ENCODE measurements at regions not wholly inside any gene's neighbourhood (a gene's known extent, or its start where the extent isn't known, plus 50 kb on each side); places are given as distances from the start of the nearest gene placed in this dataset.

GRCh38 chr13:111548805-111549204 lies 228.4 kb downstream of the TEX29 start:
- Histone ChIP-seq H3K27ac (no peak overlapping the region), H3K9me3 (peaks cover 0 to 19% (median 10%) of the 10 kb centered on the region in 8 donors), H3K4me1 (no peaks in the 10 kb centered on the region), H3K36me3 (no peaks in the 10 kb centered on the region), H3K27me3 (replicated peaks in 1 of 7) (no peaks in the 10 kb centered on the region), H3K4me3 (no peak overlapping the region)
- WGBS, 5 donors, result 80 to 90% (median 88%) methylated on average over 10 of the region's 10 CpGs
- intact Hi-C loops (cut with DNase I; ENCODE audit: low total_unique reads), result no loop called here
- DNase-seq, result no peak
- TF ChIP-seq POLR2A (IDR thresholded peaks at IDR 0.05), result no peak
- TF ChIP-seq POLR2AphosphoS5 (IDR thresholded peaks at IDR 0.05), result no peak
- no peak for TF ChIP-seq CTCF (IDR thresholded peaks at IDR 0.05 in 8 of 11, conservative IDR thresholded peaks at IDR 0.05 in 3 of 11)

GRCh38 chr13:111549464-111549863 lies 229.0 kb downstream of the TEX29 start:
- Histone ChIP-seq H3K4me1 (no peaks in the 10 kb centered on the region), H3K27me3 (replicated peaks in 1 of 7) (no peaks in the 10 kb centered on the region), H3K9me3 (peaks cover 0 to 19% (median 10%) of the 10 kb centered on the region in 8 donors), H3K27ac (no peak overlapping the region), H3K36me3 (no peaks in the 10 kb centered on the region), H3K4me3 (no peak overlapping the region)
- whole genome bisulfite sequencing, 5 donors, result 34 to 44% (median 36%) methylated on average over 2 of the region's 2 CpGs
- intact Hi-C loops (cut with DNase I; ENCODE audit: low total_unique reads), result no loop called here
- TF ChIP-seq CTCF (IDR thresholded peaks at IDR 0.05 in 8 of 11, conservative IDR thresholded peaks at IDR 0.05 in 3 of 11) (no peak), POLR2A (IDR thresholded peaks at IDR 0.05) (no peak), POLR2AphosphoS5 (IDR thresholded peaks at IDR 0.05) (no peak)
- no peak for DNase-seq

GRCh38 chr13:111550062-111550461 lies 229.6 kb downstream of the TEX29 start:
- H3K27ac ChIP-seq, result no peak overlapping the region
- no peaks in the 10 kb centered on the region for H3K4me1 ChIP-seq
- intact Hi-C loops (cut with DNase I; ENCODE audit: low total_unique reads), result no loop called here
- H3K9me3 ChIP-seq, result peaks cover 0 to 14% (median 9%) of the 10 kb centered on the region in 8 donors
- TF ChIP-seq POLR2AphosphoS5 (IDR thresholded peaks at IDR 0.05) (no peak), CTCF (IDR thresholded peaks at IDR 0.05 in 8 of 11, conservative IDR thresholded peaks at IDR 0.05 in 3 of 11) (no peak), POLR2A (IDR thresholded peaks at IDR 0.05) (no peak)
- no peaks in the 10 kb centered on the region for H3K36me3 ChIP-seq
- no peak for DNase-seq
- no peak overlapping the region for H3K4me3 ChIP-seq
- H3K27me3 ChIP-seq (replicated peaks in 1 of 7), result peaks cover 0 to 5% (median 0%) of the 10 kb centered on the region in 7 donors

GRCh38 chr13:111551204-111551820 lies 230.9 kb downstream of the TEX29 start:
- no peaks in the 10 kb centered on the region for H3K4me1 ChIP-seq
- H3K36me3 ChIP-seq, result no peaks in the 10 kb centered on the region
- intact Hi-C loops (cut with DNase I; ENCODE audit: low total_unique reads), result no loop called here
- no peak for DNase-seq
- WGBS, 5 donors, result 79 to 91% (median 84%) methylated on average over 5 of the region's 5 CpGs
- H3K4me3 ChIP-seq, result no peak overlapping the region
- peaks cover 0 to 7% (median 2%) of the 10 kb centered on the region in 8 donors for H3K9me3 ChIP-seq
- H3K27me3 ChIP-seq (replicated peaks in 1 of 7), result peaks cover 0 to 11% (median 0%) of the 10 kb centered on the region in 7 donors
- no peak for TF ChIP-seq CTCF (IDR thresholded peaks at IDR 0.05 in 8 of 11, conservative IDR thresholded peaks at IDR 0.05 in 3 of 11)
- TF ChIP-seq POLR2A (IDR thresholded peaks at IDR 0.05), result no peak
- no peak for TF ChIP-seq POLR2AphosphoS5 (IDR thresholded peaks at IDR 0.05)
- no peak overlapping the region for H3K27ac ChIP-seq

Data from spleen (tissue), 11 donors.